ENCODE measurements at regions not wholly inside any gene's neighbourhood (a gene's known extent, or its start where the extent isn't known, plus 50 kb on each side); places are given as distances from the start of the nearest gene placed in this dataset.
"Not testable (repeated sequence)": the region's sequence is repeated elsewhere in the genome, so short reads cannot be mapped to it uniquely, and the experiment has no call there.

GRCh38 chr21:16457498-16457897 lies 727.7 kb downstream of the USP25 start:
- no peak overlapping the region for H3K4me3 ChIP-seq (ENCODE audit: low read depth, low read length)

- H3K4me3 ChIP-seq (ENCODE audit: low read depth, low read length) = no peak overlapping the region
These were observed 731.2 kb downstream of the USP25 start for GRCh38 chr21:16460936-16461335.

- not testable (repeated sequence) for H3K4me3 ChIP-seq (ENCODE audit: low read depth, low read length)
These were observed 734.6 kb downstream of the USP25 start for GRCh38 chr21:16464211-16464889.

GRCh38 chr21:16468184-16468583 lies 738.4 kb downstream of the USP25 start:
- no peak overlapping the region for H3K4me3 ChIP-seq (ENCODE audit: low read depth, low read length)

GRCh38 chr21:16473988-16474387 lies 744.2 kb downstream of the USP25 start:
- H3K4me3 ChIP-seq (ENCODE audit: low read depth, low read length) = no peak overlapping the region

- no peak overlapping the region for H3K4me3 ChIP-seq (ENCODE audit: low read depth, low read length)
These were observed 746.5 kb downstream of the USP25 start for GRCh38 chr21:16476056-16476825.

- no peak overlapping the region for H3K4me3 ChIP-seq (ENCODE audit: low read depth, low read length)
These were observed 758.3 kb downstream of the USP25 start for GRCh38 chr21:16488042-16488441.

GRCh38 chr21:16492356-16492755 lies 762.6 kb downstream of the USP25 start:
- H3K4me3 ChIP-seq (ENCODE audit: low read depth, low read length) = no peak overlapping the region

GRCh38 chr21:16492892-16493291 lies 763.1 kb downstream of the USP25 start:
- no peak overlapping the region for H3K4me3 ChIP-seq (ENCODE audit: low read depth, low read length)

- H3K4me3 ChIP-seq (ENCODE audit: low read depth, low read length) = no peak overlapping the region
These were observed 766.8 kb downstream of the USP25 start for GRCh38 chr21:16496609-16497008.

- no peak overlapping the region for H3K4me3 ChIP-seq (ENCODE audit: low read depth, low read length)
These were observed 770.5 kb downstream of the USP25 start for GRCh38 chr21:16500271-16500670.

GRCh38 chr21:16502273-16502672 lies 772.5 kb downstream of the USP25 start:
- no peak overlapping the region for H3K4me3 ChIP-seq (ENCODE audit: low read depth, low read length)

GRCh38 chr21:16502897-16503296 lies 773.1 kb downstream of the USP25 start:
- H3K4me3 ChIP-seq (ENCODE audit: low read depth, low read length) = no peak overlapping the region

- no peak overlapping the region for H3K4me3 ChIP-seq (ENCODE audit: low read depth, low read length)
These were observed 774.5 kb downstream of the USP25 start for GRCh38 chr21:16504281-16504680.

- no peak overlapping the region for H3K4me3 ChIP-seq (ENCODE audit: low read depth, low read length)
These were observed 775.0 kb downstream of the USP25 start for GRCh38 chr21:16504766-16505165.

GRCh38 chr21:16509476-16509875 lies 779.7 kb downstream of the USP25 start:
- H3K4me3 ChIP-seq (ENCODE audit: low read depth, low read length) = no peak overlapping the region

GRCh38 chr21:16514316-16514715 lies 784.5 kb downstream of the USP25 start:
- H3K4me3 ChIP-seq (ENCODE audit: low read depth, low read length) = no peak overlapping the region

GRCh38 chr21:16517383-16517782 lies 787.6 kb downstream of the USP25 start:
- no peak overlapping the region for H3K4me3 ChIP-seq (ENCODE audit: low read depth, low read length)

GRCh38 chr21:16519036-16519435 lies 789.3 kb downstream of the USP25 start:
- H3K4me3 ChIP-seq (ENCODE audit: low read depth, low read length) = no peak overlapping the region

GRCh38 chr21:16519644-16520043 lies 789.9 kb downstream of the USP25 start:
- H3K4me3 ChIP-seq (ENCODE audit: low read depth, low read length) = no peak overlapping the region

- no peak overlapping the region for H3K4me3 ChIP-seq (ENCODE audit: low read depth, low read length)
These were observed 792.8 kb downstream of the USP25 start for GRCh38 chr21:16522548-16522947.

GRCh38 chr21:16530656-16531055 lies 800.9 kb downstream of the USP25 start:
- no peak overlapping the region for H3K4me3 ChIP-seq (ENCODE audit: low read depth, low read length)

All from iPS-11a (cell line).